ENCODE measurements at regions not wholly inside any gene's neighbourhood (a gene's known extent, or its start where the extent isn't known, plus 50 kb on each side); places are given as distances from the start of the nearest gene placed in this dataset.

- Histone ChIP-seq H3K4me1 (peaks cover 0 to 5% of the 10 kb centered on the region in 2 donors), H3K36me3 (no peaks in the 10 kb centered on the region), H3K9me3 (no peaks in the 10 kb centered on the region), H3K27me3 (no peaks in the 10 kb centered on the region), H3K4me3 (no peak overlapping the region), H3K27ac (no peak overlapping the region)
- DNase-seq (ENCODE audit: low spot score in 2 of 2), result no peak
- intact Hi-C loops (cut with DNase I), result loop anchor here (5.0 kb wide), 1 partner anchor 217 kb away; the partner anchor contains the start of gene GAS1
- TF ChIP-seq CTCF (IDR thresholded peaks at IDR 0.05), result no peak
Observed at GRCh38 chr9:86730163-86730928, 217.0 kb downstream of the GAS1 start.

- no peaks in the 10 kb centered on the region for H3K27me3 ChIP-seq
- peaks cover 7 to 21% of the 10 kb centered on the region in 2 donors for H3K4me1 ChIP-seq
- H3K36me3 ChIP-seq, result no peaks in the 10 kb centered on the region
- no peak for DNase-seq (ENCODE audit: low spot score in 2 of 2)
- no peak for TF ChIP-seq CTCF (IDR thresholded peaks at IDR 0.05)
- H3K27ac ChIP-seq, result no peak overlapping the region
- H3K4me3 ChIP-seq, result no peak overlapping the region
- no peaks in the 10 kb centered on the region for H3K9me3 ChIP-seq
- intact Hi-C loops (cut with DNase I), result loop anchor here (5.0 to 10.0 kb wide), 2 partner anchors 442 to 600 kb away; partner anchors contain the start of gene ISCA1
Observed at GRCh38 chr9:86724529-86724928, 222.8 kb downstream of the GAS1 start.

- intact Hi-C loops (cut with DNase I), result loop anchor here (5.0 to 10.0 kb wide), 2 partner anchors 441 to 601 kb away; partner anchors contain the start of gene ISCA1
- Histone ChIP-seq H3K4me3 (no peak overlapping the region), H3K27ac (peak overlapping the region; percentile 85 to 89)
Observed at GRCh38 chr9:86723346-86723745, 224.0 kb downstream of the GAS1 start.

GRCh38 chr9:86722706-86723075, 224.6 kb downstream of the GAS1 start:
- Histone ChIP-seq H3K27me3 (no peaks in the 10 kb centered on the region), H3K4me1 (peaks cover 7 to 24% of the 10 kb centered on the region in 2 donors), H3K27ac (peak overlapping the region; percentile 85 to 89), H3K36me3 (no peaks in the 10 kb centered on the region), H3K4me3 (no peak overlapping the region), H3K9me3 (no peaks in the 10 kb centered on the region)
- TF ChIP-seq CTCF (IDR thresholded peaks at IDR 0.05), result no peak
- intact Hi-C loops (cut with DNase I), result loop anchor here (5.0 to 10.0 kb wide), 2 partner anchors 440 to 602 kb away; partner anchors contain the start of gene ISCA1
- no peak for DNase-seq (ENCODE audit: low spot score in 2 of 2)

More at GRCh38 chr9:86723346-86723745, 224.0 kb downstream of the GAS1 start:
- no peaks in the 10 kb centered on the region for H3K9me3 ChIP-seq
- no peaks in the 10 kb centered on the region for H3K27me3 ChIP-seq
- peaks cover 7 to 21% of the 10 kb centered on the region in 2 donors for H3K4me1 ChIP-seq
- no peaks in the 10 kb centered on the region for H3K36me3 ChIP-seq
- DNase-seq (ENCODE audit: low spot score in 2 of 2), result no peak
- no peak for TF ChIP-seq CTCF (IDR thresholded peaks at IDR 0.05)

- Histone ChIP-seq H3K36me3 (no peaks in the 10 kb centered on the region), H3K4me3 (no peak overlapping the region), H3K4me1 (peaks cover 7 to 24% of the 10 kb centered on the region in 2 donors), H3K9me3 (no peaks in the 10 kb centered on the region), H3K27me3 (no peaks in the 10 kb centered on the region), H3K27ac (peak overlapping the region; percentile 85 to 89)
- intact Hi-C loops (cut with DNase I), result loop anchor here (5.0 to 10.0 kb wide), 2 partner anchors 440 to 603 kb away; partner anchors contain the start of gene ISCA1
- peak in 1 of 2 donors; percentile 88 for DNase-seq (ENCODE audit: low spot score in 2 of 2)
- no peak for TF ChIP-seq CTCF (IDR thresholded peaks at IDR 0.05)
Observed at GRCh38 chr9:86721843-86722705, 225.2 kb downstream of the GAS1 start.
